ENCODE measurements at regions not wholly inside any gene's neighbourhood (a gene's known extent, or its start where the extent isn't known, plus 50 kb on each side); places are given as distances from the start of the nearest gene placed in this dataset.
"Not testable (repeated sequence)": the region's sequence is repeated elsewhere in the genome, so short reads cannot be mapped to it uniquely, and the experiment has no call there.

DNA sequence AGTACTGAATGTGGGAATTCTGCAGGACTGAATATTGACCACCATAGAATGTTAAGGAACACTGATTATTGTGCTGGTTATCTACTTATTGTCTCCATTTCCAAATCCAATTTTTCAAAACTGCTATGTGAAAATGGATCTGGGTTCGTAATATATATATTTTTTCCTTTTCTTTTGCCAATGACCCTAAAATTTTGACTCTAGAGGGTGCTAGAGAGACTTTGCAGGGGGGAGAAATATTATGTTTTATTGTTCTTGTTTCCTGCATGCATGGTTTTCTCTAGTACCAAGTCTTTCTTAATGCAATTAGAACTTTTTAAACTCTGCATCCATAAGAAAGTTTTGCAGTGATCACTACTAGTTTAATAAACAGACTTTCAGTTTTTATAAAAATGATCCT, 1256.9 kb downstream of the BRINP3 start:
- DNase-seq (no peak), ATAC-seq (no peak)

DNA sequence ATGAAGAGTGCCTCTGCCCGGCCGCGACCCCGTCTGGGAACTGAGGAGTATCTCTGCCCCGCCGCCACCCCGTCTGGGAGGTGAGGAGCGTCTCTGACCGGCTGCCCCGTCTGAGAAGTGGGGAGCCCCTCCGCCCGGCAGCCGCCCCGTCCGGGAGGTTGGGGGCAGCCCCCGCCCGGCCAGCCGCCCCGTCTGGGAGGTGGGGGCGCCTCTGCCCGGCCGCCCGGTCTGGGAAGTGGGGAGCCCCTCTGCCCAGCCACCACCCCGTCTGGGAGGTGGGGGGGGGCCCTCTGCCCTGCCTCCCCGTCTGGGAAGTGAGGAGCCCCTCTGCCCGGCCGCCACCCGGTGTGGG, 1251.9 kb downstream of the BRINP3 start:
- ATAC-seq, DNase-seq: not testable (repeated sequence)

DNA sequence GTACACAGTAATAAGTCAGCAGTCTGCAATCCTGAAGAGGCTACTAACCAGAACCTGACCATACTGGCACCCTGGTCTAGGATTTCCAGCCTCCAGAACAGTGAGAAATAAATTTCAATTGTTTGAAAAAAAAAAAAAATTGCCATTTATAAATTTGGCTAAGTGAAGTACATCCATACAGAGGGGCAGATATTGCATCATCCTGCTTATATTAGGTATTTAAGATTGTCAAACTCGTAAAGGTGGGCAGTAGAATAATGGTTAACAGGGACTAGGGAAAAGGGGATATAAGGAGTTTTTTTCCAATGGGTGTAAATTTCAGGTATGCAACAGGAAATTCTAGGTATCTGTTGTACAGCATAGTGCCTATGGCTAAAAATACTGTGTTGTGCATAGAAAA, 1250.9 kb downstream of the BRINP3 start:
- ATAC-seq (no peak), DNase-seq (no peak)

DNA sequence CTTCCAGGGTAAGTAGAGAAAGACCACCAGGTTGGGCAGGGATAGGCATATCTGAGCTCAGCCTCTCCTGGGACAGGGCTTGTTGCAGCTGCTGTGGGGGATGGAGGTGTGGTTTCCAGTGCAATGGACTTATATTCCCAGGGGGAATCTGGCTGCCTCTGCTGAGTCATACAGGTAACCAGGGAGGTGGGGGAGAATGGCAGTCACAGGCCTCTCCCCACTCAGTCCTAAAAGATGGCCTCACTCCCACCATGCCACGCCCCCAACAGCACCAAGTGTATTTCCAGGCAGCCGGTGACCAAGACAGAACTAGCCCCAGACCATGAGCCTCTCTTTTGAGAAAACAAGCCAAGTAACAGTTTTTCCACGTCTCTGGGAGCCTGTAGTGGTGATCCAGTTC, 1240.7 kb downstream of the BRINP3 start:
- DNase-seq = no peak
- ATAC-seq = no peak

DNA sequence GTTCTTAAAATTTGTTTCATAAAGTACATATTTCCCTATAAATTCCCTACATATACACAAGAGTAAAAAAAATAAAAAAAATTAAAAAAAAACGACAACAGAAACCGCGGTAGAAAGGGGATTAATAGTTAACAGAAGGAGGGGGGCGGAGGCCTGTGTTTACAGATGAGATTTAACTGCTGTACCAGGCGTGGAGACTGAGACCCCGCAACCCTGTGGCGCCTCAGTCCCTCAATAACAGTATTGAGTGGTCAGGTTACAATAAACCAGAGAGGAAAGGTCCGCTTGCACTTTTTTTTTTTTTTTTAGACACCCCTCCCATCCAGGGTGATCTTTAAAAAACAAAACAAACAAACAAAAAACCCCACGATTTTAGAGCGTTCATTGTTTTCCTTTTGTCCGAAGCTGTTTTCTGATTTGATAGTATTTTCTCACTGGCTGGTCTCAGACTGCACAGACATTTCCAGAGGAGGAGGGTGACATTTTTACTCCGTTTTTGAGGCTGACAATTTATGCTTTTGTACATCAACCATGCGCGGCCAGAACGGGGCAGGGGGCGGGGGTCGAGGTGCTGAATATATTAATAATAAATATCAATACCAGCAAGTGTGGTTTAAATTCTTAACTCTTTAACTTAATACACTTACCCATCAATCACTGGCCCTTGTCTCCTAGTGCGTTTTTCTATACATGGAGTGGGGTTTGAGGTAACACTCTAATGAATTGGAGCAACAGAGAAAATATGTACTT, 1223.9 kb downstream of the BRINP3 start:
- ATAC-seq (no peak), DNase-seq (no peak)

DNA sequence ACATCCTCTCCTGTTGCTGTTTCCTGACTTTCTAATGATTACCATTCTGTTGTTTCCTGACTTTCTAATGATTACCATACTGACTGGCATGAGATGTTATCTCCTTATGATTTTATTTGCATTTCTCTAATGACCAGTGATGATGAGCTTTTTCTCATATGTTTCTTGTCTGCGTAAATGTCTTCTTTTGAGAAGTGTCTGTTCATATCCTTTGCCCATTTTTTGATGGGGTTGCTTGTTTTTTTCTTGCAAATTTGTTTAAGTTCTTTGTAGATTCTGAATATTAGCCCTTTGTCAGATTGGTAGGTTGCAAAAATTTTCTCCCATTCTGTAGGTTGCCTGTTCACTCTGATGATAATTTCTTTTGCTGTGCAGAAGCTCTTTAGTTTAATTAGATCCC, 1216.5 kb downstream of the BRINP3 start:
- not testable (repeated sequence) for ATAC-seq

DNA sequence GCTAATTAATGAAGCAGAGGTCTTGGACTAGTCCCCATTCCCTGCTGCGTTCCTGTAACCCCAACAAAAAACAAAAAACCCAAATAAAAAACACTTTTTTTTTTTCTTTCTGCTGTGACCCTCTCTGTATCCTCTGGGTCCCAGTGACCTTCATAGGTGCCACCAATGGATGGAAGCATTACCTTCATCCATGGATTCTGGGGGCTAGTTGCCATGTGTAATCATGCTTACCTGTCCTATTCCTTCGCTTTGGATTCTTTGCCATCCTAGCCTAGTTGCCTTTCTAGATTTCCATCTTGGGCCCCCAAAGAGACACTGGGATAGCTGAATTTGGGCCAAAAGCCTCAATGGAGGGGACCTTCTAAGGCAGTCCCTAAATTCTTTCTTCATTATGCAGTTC, 1208.7 kb downstream of the BRINP3 start:
- no peak for DNase-seq
- ATAC-seq = no peak

More for the DNA sequence above, 1216.5 kb downstream of the BRINP3 start:
- DNase-seq = not testable (repeated sequence)

DNA sequence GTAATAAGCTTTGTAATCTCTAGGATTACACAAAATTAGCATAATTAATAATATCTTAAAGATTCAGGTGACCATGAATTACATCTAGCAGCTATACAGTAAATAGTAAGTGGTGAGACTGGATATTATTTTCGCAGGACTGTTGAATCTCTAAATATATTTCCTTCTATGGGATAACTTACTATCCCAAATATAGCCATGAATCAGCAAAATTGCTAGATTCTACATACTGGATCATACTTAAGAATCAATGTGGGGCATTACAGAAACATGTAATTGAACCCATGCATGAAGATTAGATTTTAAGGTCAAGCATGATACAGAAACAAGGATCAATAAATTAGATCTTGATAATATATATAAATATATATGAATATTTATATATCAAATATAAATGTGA, 1203.4 kb downstream of the BRINP3 start:
- ATAC-seq (no peak), DNase-seq (no peak)

DNA sequence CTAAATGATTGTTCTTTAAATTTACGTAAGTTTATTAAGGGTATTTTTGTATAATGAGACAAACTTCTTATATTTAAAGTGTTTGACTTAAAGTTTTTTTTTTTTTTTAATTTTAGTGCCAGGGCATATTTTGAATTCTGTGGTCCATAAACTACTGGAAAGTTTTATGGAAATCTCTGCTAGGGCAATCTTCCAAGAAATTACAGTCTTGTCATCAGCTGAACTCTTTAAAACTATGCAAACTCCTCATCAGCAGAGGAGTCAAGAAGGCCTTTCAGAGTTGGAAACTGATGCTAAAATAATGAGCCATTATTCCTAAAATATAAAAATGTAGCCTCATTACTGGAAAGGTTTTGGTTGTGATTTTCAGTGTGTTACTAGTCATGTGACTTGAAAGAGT, 1201.9 kb downstream of the BRINP3 start:
- DNase-seq (no peak), ATAC-seq (no peak)

DNA sequence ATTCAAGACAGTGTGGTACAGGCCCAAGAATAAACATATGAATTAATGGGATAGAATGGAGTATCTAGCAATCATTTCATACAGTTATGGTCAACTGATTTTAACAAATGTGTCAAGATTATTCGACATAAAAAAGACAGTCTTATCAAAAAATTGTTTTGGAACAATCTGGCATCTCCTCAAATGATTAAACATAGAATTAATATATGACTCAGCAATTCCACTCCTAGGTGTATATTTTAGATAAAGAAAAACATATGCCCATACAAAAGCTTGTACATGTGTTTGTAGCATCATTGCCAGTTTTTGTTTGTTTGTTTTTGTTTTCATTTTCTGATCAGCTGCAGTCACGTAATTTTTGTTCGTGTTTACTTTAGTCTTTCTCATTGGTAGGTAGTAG, 1188.3 kb downstream of the BRINP3 start:
- ATAC-seq (no peak), DNase-seq (no peak)

DNA sequence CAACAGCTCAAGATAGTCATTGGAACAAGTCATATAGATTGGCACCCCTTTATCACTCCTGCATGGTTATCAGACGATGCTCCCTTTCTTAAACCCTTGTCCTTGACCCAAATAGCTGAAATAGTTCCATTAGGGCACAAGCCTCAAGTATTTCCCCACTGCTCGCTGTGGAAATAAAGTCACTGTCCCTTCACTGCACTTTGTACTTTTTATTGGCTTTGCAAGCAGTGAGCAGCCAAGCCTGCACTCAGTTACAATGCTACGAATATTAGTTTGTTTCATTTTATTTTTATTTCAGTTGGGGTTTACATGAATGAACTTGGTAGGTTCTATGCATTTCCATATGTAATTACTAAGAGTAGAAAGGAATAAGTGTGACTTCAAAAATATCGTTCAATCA, 1176.4 kb downstream of the BRINP3 start:
- no peak for ATAC-seq
- DNase-seq = no peak

DNA sequence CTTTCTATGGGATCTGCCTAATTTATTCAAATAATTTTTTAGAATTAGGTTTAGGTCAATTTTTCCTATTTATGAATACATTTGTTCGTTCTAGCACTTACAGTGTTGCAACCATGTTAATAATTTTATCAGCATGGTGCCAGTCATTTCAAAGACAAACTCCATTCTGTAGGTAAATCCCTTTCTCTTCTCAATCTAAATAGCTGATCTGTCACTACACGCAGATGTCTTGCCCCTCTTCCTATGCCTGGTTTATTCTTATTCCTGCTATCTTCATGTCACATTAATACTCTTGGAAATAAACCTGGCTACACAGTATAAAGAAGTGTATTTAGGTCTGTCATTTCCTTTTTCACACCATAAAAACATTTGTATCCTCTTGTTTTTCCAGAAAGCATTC, 1172.4 kb downstream of the BRINP3 start:
- DNase-seq (no peak), ATAC-seq (no peak)

DNA sequence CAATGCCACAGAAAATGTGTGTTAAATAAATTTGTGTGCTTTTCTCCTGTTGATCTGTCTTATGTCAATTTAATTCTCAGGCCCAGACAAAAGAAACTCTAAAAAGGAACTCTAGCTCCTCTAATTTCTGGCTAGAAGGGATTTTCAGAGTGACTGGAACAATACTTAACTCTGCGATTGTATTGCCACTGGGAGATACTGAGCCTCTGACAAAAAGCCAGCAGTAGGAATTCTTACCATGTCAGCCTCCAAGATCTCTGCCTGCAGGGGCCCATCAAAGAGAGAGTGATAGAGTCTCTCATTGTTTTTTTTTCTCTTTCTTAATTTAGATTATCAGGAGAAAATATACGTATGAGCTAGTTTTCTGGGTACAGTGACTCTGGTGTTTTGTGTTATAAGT, 1165.7 kb downstream of the BRINP3 start:
- ATAC-seq (no peak), DNase-seq (no peak)

DNA sequence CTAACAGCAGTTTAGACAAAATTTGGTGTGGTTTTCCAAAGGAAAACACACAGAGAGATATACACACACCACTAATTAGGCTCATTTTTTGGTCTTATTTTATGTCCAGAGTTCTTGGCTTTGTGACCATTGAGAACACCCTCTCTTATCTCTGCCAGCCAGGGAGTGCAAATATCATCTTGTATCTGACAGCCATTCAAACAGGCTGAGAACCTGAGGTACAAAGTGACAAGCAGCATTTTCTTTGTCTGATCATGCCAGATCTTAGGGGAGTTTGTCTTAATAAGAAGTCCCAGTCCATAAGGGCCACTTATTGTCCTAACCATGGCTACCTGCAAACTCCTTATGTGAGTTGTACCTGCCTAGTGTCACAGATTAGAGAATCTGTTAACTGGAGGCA, 1165.2 kb downstream of the BRINP3 start:
- DNase-seq = no peak

DNA sequence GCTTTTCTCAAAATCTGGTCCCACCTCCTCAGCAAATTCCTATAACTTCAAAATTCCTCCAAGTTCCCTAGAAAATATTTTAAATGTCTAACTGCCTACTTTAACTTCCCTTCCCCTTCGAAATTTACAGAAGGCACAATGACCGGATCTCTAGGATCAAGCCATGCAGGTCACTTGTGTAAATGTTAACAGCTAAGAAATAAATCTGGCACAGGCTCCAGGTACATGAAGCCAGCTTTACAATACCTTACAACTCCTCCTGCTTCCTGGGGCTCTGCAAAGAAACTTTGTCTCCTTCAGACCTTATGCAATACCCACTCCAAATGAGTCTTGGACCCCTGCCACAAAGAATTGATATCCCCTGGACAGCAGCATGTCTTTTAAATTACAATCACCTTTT, 1164.2 kb downstream of the BRINP3 start:
- DNase-seq (no peak), ATAC-seq (no peak)

More for the DNA sequence above, 1165.2 kb downstream of the BRINP3 start:
- no peak for ATAC-seq

DNA sequence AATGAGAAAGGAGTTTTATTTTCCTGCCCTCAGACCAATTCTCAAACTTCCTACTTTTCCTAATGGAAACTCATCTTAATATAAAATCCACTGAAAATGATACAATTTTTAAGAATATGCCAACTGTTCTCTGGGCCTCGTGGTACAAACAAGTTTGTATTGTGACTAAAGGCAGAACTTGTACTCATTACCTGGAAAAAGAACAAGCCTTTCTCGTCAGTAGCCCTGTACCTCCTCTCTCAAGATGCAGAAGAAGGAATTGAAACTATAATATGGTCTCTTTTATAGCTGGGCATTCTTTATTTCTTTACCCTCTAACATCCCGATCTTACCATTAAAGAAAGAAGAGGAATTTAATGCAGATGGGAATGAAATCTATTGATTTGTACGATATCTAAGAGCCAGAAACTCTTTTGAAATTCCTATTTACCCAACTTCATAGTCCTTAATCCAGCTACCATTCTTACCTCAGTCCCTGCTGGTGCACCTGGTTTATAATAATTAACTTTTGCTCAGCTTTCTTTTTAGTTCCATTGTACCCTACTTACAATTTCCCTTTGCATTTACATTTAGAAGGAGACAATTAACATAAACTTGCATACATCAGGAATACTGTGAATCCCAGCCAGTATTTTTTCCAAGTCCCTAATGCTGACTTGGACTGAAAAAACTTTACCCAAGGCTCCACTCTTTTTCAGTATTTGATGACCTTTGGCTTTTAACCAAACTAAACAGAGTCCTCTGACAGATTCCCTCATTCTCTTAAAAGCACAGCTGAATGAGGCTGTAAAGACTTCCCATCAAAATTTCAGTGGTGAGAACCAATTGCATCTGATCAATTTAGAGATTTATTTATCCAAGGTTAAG, 1162.4 kb downstream of the BRINP3 start:
- ATAC-seq = no peak
- DNase-seq = no peak

DNA sequence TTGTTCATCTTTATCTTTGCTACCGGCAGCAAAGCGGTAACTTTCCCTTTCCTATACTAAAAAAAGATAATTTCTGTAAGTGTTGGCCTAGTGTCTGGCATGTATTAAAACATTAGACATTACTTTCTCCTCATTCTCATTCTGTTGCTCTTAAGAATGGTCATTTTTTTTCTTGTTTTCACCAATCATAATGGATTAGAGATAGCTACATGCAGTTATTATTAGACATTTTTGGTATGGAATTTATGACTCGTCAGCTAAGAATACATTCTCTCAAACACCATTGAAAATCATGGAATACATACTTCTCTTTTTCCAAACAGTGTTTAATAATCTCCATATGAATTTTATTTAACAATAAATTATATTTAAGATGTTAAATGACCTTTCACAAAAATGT, 1154.6 kb downstream of the BRINP3 start:
- DNase-seq (no peak), ATAC-seq (no peak)

DNA sequence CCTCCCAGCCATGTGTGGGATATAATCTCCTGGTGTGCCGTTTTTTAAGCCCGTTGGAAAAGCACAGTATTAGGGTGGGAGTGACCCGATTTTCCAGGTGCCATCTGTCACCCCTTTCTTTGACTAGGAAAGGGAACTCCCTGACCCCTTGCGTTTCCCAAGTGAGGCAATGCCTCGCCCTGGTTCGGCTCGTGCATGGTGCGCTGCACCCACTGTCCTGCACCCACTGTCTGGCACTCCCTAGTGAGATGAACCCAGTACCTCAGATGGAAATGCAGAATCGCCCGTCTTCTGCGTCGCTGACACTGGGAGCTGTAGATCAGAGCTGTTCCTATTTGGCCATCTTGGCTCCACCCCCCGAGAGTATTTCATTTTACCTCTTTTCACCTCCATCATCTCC, 1146.6 kb downstream of the BRINP3 start:
- not testable (repeated sequence) for DNase-seq, ATAC-seq

DNA sequence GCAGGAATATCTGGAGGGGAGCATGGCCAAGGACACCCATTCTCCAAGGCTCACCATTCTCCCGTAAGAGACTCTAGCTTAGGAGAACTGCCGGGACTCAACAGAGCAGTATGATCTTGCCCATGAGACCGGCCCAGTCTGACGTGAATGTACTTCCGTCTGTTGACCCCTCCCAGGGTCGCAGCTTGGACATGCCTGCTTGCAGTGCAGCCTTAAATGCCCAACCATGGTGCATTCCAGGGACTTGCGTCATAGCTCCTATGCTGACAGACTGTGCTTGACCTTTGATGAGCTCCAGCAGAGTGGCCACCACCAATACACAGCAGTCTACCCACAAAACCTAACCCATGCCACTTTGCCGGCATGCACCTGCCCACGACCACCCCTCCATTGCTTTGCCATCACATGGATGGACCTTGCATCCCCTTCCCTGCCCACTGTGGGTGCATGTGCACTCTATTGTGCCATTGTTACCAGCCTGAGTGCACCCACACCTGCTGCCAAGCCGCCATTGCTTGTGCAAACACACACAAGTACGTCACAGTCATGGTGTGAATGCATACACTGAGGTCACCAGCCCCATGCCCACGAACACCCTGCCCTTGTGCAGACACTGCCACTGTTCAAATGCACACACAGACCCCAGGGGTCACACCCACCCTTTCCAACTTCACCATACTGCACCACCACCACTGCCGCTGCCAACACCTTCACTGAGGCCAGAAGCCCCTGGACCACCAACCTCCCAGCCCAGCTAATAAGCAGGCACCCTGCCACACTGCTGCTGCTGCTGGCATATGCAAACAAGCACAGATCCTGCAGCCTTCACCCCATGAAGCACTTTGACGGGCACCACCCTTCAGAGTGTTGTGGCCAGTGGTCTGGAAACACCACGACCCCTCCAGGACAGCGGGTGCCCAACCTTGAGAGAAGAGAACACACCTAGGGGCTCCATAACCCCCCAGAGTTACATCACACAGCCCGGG, 1141.3 kb downstream of the BRINP3 start:
- ATAC-seq (no peak), DNase-seq (no peak)

DNA sequence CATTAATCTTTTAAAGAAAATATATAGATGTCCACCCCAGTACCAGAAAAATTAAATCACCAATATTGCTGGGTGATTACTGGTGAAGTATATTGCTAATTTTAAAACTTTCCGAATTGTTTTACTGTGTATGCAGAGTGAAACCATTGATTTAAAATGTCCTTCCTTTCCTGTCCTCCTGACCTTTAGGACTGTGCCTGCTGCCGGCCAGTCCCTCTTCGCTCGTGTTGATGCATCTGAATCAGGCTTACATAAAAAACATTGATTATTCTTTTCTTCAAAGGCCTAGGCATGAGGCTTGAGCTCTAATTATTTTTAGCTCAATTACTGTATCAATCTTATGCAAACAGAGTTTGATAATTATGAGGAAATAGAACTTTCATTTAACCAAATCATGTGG, 1128.1 kb downstream of the BRINP3 start:
- DNase-seq (no peak), ATAC-seq (no peak)

DNA sequence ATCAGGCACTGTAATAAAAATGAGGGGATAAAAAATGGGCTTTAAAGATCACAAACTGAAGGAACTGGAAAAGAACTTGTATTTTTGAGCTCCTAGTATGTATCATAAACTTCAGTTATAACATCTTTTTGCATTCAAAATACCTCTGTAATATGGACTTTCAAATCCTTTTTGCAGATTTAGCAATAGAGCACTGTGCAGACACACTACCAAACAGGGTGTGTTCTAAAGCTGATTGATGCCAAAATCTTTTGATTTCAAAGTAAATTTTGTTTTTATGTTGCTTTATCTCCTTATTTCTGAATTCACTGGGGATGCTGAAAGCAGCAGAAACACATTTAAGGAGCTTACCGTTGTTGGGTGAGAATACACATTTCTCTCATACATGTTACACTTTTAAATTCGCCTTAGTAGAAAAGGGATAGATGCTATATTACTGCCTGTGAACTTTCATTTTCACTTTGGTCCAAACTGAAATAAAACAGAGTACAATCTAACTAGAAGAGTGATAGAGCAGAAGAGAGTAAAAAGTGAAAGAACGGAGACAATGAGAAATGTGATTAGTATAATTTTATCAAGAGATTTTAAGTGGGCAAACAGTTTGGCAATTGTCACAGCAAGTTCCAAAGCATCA, 1126.6 kb downstream of the BRINP3 start:
- ATAC-seq (no peak), DNase-seq (no peak)

DNA sequence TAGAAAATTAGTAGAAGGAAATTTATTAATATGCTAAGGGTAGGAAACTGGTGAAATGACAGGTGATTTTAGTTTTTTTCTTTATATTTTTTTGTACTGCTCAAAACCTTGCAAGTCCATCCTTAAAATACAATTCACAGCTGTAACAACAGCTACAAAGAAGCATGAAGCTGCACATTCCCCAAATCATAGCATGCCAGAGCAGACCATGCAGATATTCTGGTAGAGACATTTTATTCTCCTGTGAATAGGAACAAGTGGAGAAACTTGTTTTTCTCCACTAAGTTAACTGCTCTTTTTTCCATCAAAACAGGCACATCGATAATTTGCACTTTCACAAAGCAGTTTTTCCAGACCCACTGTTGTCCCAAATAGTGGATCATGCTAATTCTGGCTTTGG, 1125.7 kb downstream of the BRINP3 start:
- ATAC-seq (no peak), DNase-seq (no peak)
